CD4-positive, alpha-beta T cell treated with Interleukin-17A for 1 hour (primary cell): ENCODE measurements at regions not wholly inside any gene's neighbourhood (a gene's known extent, or its start where the extent isn't known, plus 50 kb on each side); places are given as distances from the start of the nearest gene placed in this dataset.
"Not testable (repeated sequence)": the region's sequence is repeated elsewhere in the genome, so short reads cannot be mapped to it uniquely, and the experiment has no call there.

ENCODE experiments used
- DNase-seq: peaks from one replicate; pipeline ENCODE4 v3.0.0-alpha.2; 2020

GRCh38 chr14:82636426-82636825, 1102.8 kb upstream of the SEL1L start:
- DNase-seq = no peak

GRCh38 chr14:82641050-82641540, 1107.4 kb upstream of the SEL1L start:
- DNase-seq = no peak

- DNase-seq = no peak
Observed at GRCh38 chr14:82642425-82642824, 1108.8 kb upstream of the SEL1L start.

GRCh38 chr14:82647088-82647810, 1113.6 kb upstream of the SEL1L start:
- no peak for DNase-seq

- no peak for DNase-seq
Observed at GRCh38 chr14:82655770-82656169, 1122.1 kb upstream of the SEL1L start.

- DNase-seq = no peak
Observed at GRCh38 chr14:82657186-82657675, 1123.6 kb upstream of the SEL1L start.

GRCh38 chr14:82661258-82661657, 1127.6 kb upstream of the SEL1L start:
- DNase-seq = no peak

GRCh38 chr14:82667006-82667405, 1133.4 kb upstream of the SEL1L start:
- DNase-seq = no peak

GRCh38 chr14:82667501-82667900, 1133.8 kb upstream of the SEL1L start:
- no peak for DNase-seq

GRCh38 chr14:82676403-82676802, 1142.8 kb upstream of the SEL1L start:
- no peak for DNase-seq

- no peak for DNase-seq
Observed at GRCh38 chr14:82689948-82690347, 1156.3 kb upstream of the SEL1L start.

GRCh38 chr14:82691191-82691590, 1157.5 kb upstream of the SEL1L start:
- not testable (repeated sequence) for DNase-seq

- no peak for DNase-seq
Observed at GRCh38 chr14:82694820-82695219, 1161.2 kb upstream of the SEL1L start.

- no peak for DNase-seq
Observed at GRCh38 chr14:82704218-82704617, 1170.6 kb upstream of the SEL1L start.

GRCh38 chr14:82710267-82710841, 1176.7 kb upstream of the SEL1L start:
- DNase-seq = peak; percentile 1

- DNase-seq = no peak
Observed at GRCh38 chr14:82719617-82720016, 1186.0 kb upstream of the SEL1L start.

GRCh38 chr14:82720431-82720830, 1186.8 kb upstream of the SEL1L start:
- no peak for DNase-seq

- DNase-seq = no peak
Observed at GRCh38 chr14:82720946-82721345, 1187.3 kb upstream of the SEL1L start.

- no peak for DNase-seq
Observed at GRCh38 chr14:82724316-82724715, 1190.7 kb upstream of the SEL1L start.

GRCh38 chr14:82725213-82725612, 1191.6 kb upstream of the SEL1L start:
- no peak for DNase-seq

- DNase-seq = no peak
Observed at GRCh38 chr14:82731526-82731925, 1197.9 kb upstream of the SEL1L start.

- DNase-seq = no peak
Observed at GRCh38 chr14:82740547-82740946, 1206.9 kb upstream of the SEL1L start.

- DNase-seq = no peak
Observed at GRCh38 chr14:82755476-82755875, 1221.8 kb upstream of the SEL1L start.

GRCh38 chr14:82755923-82756322, 1222.3 kb upstream of the SEL1L start:
- no peak for DNase-seq

GRCh38 chr14:82757776-82758175, 1224.1 kb upstream of the SEL1L start:
- DNase-seq = no peak
